HCT116 (cell line): ENCODE measurements at regions not wholly inside any gene's neighbourhood (a gene's known extent, or its start where the extent isn't known, plus 50 kb on each side); places are given as distances from the start of the nearest gene placed in this dataset.

Experiments
- CEBPB ChIP-seq: IDR thresholded peaks from 2 replicates; pipeline ENCODE4 v1.6.1; 2012; ENCODE audit warnings: low read depth
- EGR1 ChIP-seq: IDR thresholded peaks from 2 replicates; pipeline ENCODE4 v1.6.1; 2012; ENCODE audit warnings: low read depth
- EZH2 ChIP-seq: fragments of 200-600 bp; sonication (generic); IDR thresholded peaks from 2 replicates; pipeline ENCODE4 v1.6.1; 2017; ENCODE audit warnings: antibody characterized with exemption, mixed run types
- EZH2phosphoT487 ChIP-seq: fragments of 200-600 bp; IDR thresholded peaks from 2 replicates; pipeline ENCODE4 v1.6.1; 2018; ENCODE audit warnings: antibody characterized with exemption, borderline replicate concordance
- POLR2A ChIP-seq: IDR thresholded peaks from 2 replicates; pipeline ENCODE4 v1.7.0; 2011; ENCODE audit warnings: borderline replicate concordance; ENCODE audit not compliant: insufficient read depth, insufficient read length; ENCODE audit errors: extremely low read depth
- POLR2AphosphoS5 ChIP-seq: IDR thresholded peaks from 2 replicates; pipeline ENCODE4 v1.6.1; 2011; ENCODE audit warnings: mild to moderate bottlenecking, low read depth, low read length, moderate library complexity
- SP1 ChIP-seq: IDR thresholded peaks from 2 replicates; pipeline ENCODE4 v1.6.1; 2012; ENCODE audit warnings: low read depth
- TCF7L2 ChIP-seq: IDR thresholded peaks from 2 replicates; pipeline ENCODE4 v1.7.0; 2011; ENCODE audit warnings: borderline replicate concordance, inconsistent platforms; ENCODE audit not compliant: insufficient read depth, insufficient read length; ENCODE audit errors: extremely low read depth
- ZNF274 ChIP-seq: fragments of 200-500 bp; sonication (Bioruptor generic); IDR thresholded peaks from 2 replicates; pipeline ENCODE4 v1.6.1; 2014; ENCODE audit warnings: mild to moderate bottlenecking, low read depth, low read length, inconsistent platforms
- TF ChIP-seq, protein P1 (sequence below), 3 experiments: fragments of 200-600 bp in 1 of 3; sonication (generic) in 1 of 3; IDR thresholded peaks in 2 of 3; conservative IDR thresholded peaks in 1 of 3; 2 replicates each; pipeline ENCODE4 v1.5.1; 2012 to 2017; ENCODE audit warnings: low read depth in 2 of 3, low read length in 2 of 3, antibody characterized with exemption in 1 of 3, borderline replicate concordance in 1 of 3, control low read depth in 1 of 3, mild to moderate bottlenecking in 1 of 3, mixed read lengths in 1 of 3, mixed run types in 1 of 3, moderate library complexity in 1 of 3; ENCODE audit not compliant: insufficient read depth in 1 of 3

DNA sequence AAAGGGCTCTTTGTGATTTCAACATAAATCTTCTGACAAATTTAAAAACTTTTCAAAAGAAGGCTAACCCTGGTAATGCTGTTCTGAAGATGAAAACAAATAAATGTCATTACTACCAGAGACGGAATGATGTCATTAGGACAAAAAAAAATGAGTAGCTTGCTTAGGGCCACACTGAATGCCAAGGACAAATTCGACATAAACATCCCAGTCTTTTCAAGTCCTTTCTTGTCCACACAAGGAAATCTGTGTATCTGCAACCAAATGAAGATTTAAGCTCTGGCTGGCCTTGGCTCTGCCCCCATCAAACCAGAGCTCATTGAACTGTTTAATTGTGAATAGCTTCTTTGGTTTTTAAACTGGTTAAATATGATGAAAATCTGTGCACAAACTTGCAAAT is 592.7 kb downstream of the TLE1 start:
- TF ChIP-seq, protein P1, sequence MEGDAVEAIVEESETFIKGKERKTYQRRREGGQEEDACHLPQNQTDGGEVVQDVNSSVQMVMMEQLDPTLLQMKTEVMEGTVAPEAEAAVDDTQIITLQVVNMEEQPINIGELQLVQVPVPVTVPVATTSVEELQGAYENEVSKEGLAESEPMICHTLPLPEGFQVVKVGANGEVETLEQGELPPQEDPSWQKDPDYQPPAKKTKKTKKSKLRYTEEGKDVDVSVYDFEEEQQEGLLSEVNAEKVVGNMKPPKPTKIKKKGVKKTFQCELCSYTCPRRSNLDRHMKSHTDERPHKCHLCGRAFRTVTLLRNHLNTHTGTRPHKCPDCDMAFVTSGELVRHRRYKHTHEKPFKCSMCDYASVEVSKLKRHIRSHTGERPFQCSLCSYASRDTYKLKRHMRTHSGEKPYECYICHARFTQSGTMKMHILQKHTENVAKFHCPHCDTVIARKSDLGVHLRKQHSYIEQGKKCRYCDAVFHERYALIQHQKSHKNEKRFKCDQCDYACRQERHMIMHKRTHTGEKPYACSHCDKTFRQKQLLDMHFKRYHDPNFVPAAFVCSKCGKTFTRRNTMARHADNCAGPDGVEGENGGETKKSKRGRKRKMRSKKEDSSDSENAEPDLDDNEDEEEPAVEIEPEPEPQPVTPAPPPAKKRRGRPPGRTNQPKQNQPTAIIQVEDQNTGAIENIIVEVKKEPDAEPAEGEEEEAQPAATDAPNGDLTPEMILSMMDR (IDR thresholded peaks at IDR 0.05 in 2 of 3, conservative IDR thresholded peaks at IDR 0.05 in 1 of 3; ENCODE audit: borderline replicate concordance in 1 of 3, insufficient read depth in 1 of 3, low read depth in 2 of 3, low read length in 2 of 3), result no peak
- TF ChIP-seq POLR2AphosphoS5 (no peak), POLR2A (no peak), SP1 (no peak), EZH2phosphoT487 (no peak), CEBPB (no peak), ZNF274 (no peak), EZH2 (no peak), EGR1 (no peak), TCF7L2 (no peak)
